Neural cell (in vitro differentiated cells): ENCODE measurements at regions not wholly inside any gene's neighbourhood (a gene's known extent, or its start where the extent isn't known, plus 50 kb on each side); places are given as distances from the start of the nearest gene placed in this dataset.

Source experiments
- H2AFZ ChIP-seq: fragments of 200-600, 300-800 bp; sonication (generic), shearing (Covaris generic); 2 replicates; pipeline ENCODE4 v1.6.0; 2014; ENCODE audit warnings: low read depth, mild to moderate bottlenecking, antibody characterized with exemption, low read length, moderate library complexity
- H3F3A ChIP-seq: fragments of 200-600 bp; shearing (Covaris generic); 2 replicates; pipeline ENCODE4 v1.6.1; 2016; ENCODE audit warnings: mild to moderate bottlenecking, moderate library complexity, mixed read lengths, antibody characterized with exemption, low read length; ENCODE audit not compliant: insufficient read depth, poor library complexity, severe bottlenecking
- H3K27ac ChIP-seq: fragments of 200-600, 300-800 bp; sonication (generic), shearing (Covaris generic); 2 replicates; pipeline ENCODE4 v1.5.1; 2014; ENCODE audit warnings: mild to moderate bottlenecking, low read length, moderate library complexity
- H3K27me3 ChIP-seq: fragments of 300-800, 200-600 bp; sonication (generic), shearing (Covaris generic); 2 replicates; pipeline ENCODE4 v1.6.0; 2014; ENCODE audit warnings: mild to moderate bottlenecking, low read depth, low read length, moderate library complexity; ENCODE audit not compliant: insufficient read depth
- H3K36me3 ChIP-seq: fragments of 300-800, 200-600 bp; sonication (generic), shearing (Covaris generic); 2 replicates; pipeline ENCODE4 v1.5.1; 2014; ENCODE audit warnings: mild to moderate bottlenecking, antibody characterized with exemption, low read length, moderate library complexity; ENCODE audit not compliant: insufficient read depth
- H3K4me2 ChIP-seq: fragments of 300-800, 200-600 bp; sonication (generic), shearing (Covaris generic); 2 replicates; pipeline ENCODE4 v1.6.0; 2014; ENCODE audit warnings: mild to moderate bottlenecking, low read length
- H3K4me3 ChIP-seq: fragments of 300-800, 200-600 bp; sonication (generic), shearing (Covaris generic); 2 replicates; pipeline ENCODE4 v1.5.1; 2014; ENCODE audit warnings: mild to moderate bottlenecking, low read length, moderate library complexity
- H3K79me2 ChIP-seq: fragments of 200-600 bp; shearing (Covaris generic); replicated peaks from 2 replicates; pipeline ENCODE4 v1.6.0; 2014; ENCODE audit warnings: mild to moderate bottlenecking, low read length, moderate library complexity; ENCODE audit not compliant: insufficient read depth
- H3K9ac ChIP-seq: fragments of 300-800, 200-600 bp; sonication (generic), shearing (Covaris generic); 2 replicates; pipeline ENCODE4 v1.6.1; 2016; ENCODE audit warnings: mild to moderate bottlenecking, low read length, mixed read lengths
- H3K9me2 ChIP-seq: fragments of 200-600 bp; shearing (Covaris generic); 2 replicates; pipeline ENCODE4 v1.6.1; 2016; ENCODE audit warnings: mild to moderate bottlenecking, low read length, mixed read lengths; ENCODE audit not compliant: insufficient read depth
- H3K9me3 ChIP-seq: fragments of 200-600, 300-800 bp; sonication (generic), shearing (Covaris generic); 2 replicates; pipeline ENCODE4 v1.6.1; 2016; ENCODE audit warnings: mild to moderate bottlenecking, mixed run types, low read length, moderate library complexity, mixed read lengths
- H4K20me1 ChIP-seq: fragments of 200-600 bp; shearing (Covaris generic); 2 replicates; pipeline ENCODE4 v1.6.1; 2016; ENCODE audit warnings: mild to moderate bottlenecking, mixed run types; ENCODE audit not compliant: insufficient read depth
- EP300 ChIP-seq: fragments of 450-650 bp; conservative IDR thresholded peaks from 2 replicates; pipeline ENCODE4 v1.6.1; 2014; ENCODE audit warnings: antibody characterized with exemption, mild to moderate bottlenecking, moderate library complexity; ENCODE audit not compliant: poor library complexity, severe bottlenecking
- EZH2 ChIP-seq: fragments of 200-600, 300-800 bp; shearing (Covaris generic), sonication (generic); IDR thresholded peaks from 2 replicates; pipeline ENCODE4 v1.6.1; 2014; ENCODE audit warnings: antibody characterized with exemption, low read length, borderline replicate concordance, mild to moderate bottlenecking; ENCODE audit not compliant: insufficient read depth, poor library complexity, severe bottlenecking
- MXI1 ChIP-seq: fragments of 450-650 bp; conservative IDR thresholded peaks from 2 replicates; pipeline ENCODE4 v1.6.1; 2014; ENCODE audit warnings: antibody characterized with exemption, mild to moderate bottlenecking; ENCODE audit not compliant: poor library complexity, severe bottlenecking
- POLR2AphosphoS5 ChIP-seq: IDR thresholded peaks from 2 replicates; pipeline ENCODE4 v1.6.1; 2012
- RAD21 ChIP-seq: fragments of 450-650 bp; conservative IDR thresholded peaks from 2 replicates; pipeline ENCODE4 v1.6.1; 2014; ENCODE audit warnings: antibody characterized with exemption, mild to moderate bottlenecking, moderate library complexity
- REST ChIP-seq: IDR thresholded peaks from 2 replicates; pipeline ENCODE4 v1.6.1; 2012; ENCODE audit warnings: borderline replicate concordance
- SMC3 ChIP-seq: fragments of 450-650 bp; conservative IDR thresholded peaks from 2 replicates; pipeline ENCODE4 v1.6.1; 2014; ENCODE audit warnings: antibody characterized with exemption, mild to moderate bottlenecking, moderate library complexity; ENCODE audit not compliant: poor library complexity
- TAF1 ChIP-seq: IDR thresholded peaks from 2 replicates; pipeline ENCODE4 v1.6.1; 2012; ENCODE audit warnings: low read depth
- TF ChIP-seq, protein P1 (sequence below): fragments of 450-650 bp; IDR thresholded peaks from 2 replicates; pipeline ENCODE4 v1.5.1; 2014; ENCODE audit warnings: antibody characterized with exemption, mild to moderate bottlenecking, moderate library complexity; ENCODE audit not compliant: poor library complexity, severe bottlenecking

- Histone ChIP-seq H3K9ac (peak overlapping the region; percentile 7), H3K36me3 (no peaks in the 10 kb centered on the region), H3K9me3 (no peaks in the 10 kb centered on the region)
Measured at GRCh38 chr2:186130748-186131641, 355.1 kb upstream of the ZC3H15 start.

GRCh38 chr2:186135686-186136085 is 350.4 kb upstream of the ZC3H15 start:
- Histone ChIP-seq H3K4me2 (no peak overlapping the region), H3K9me2 (no peaks in the 10 kb centered on the region), H4K20me1 (no peaks in the 10 kb centered on the region), H3K9me3 (no peaks in the 10 kb centered on the region), H3K27ac (no peak overlapping the region), H2AFZ (no peak overlapping the region), H3K27me3 (no peaks in the 10 kb centered on the region), H3K79me2 (no peaks in the 10 kb centered on the region), H3K9ac (no peak overlapping the region), H3F3A (peaks cover under 1% of the 10 kb centered on the region), H3K4me3 (no peak overlapping the region), H3K36me3 (no peaks in the 10 kb centered on the region)
- TF ChIP-seq EZH2 = no peak
- TF ChIP-seq MXI1 = no peak

More at GRCh38 chr2:186130748-186131641, 355.1 kb upstream of the ZC3H15 start:
- TF ChIP-seq TAF1 (no peak), RAD21 (peak; percentile 12), EP300 (peak; percentile 68), POLR2AphosphoS5 (peak; percentile 36), EZH2 (no peak), REST (no peak)
- Histone ChIP-seq H3K79me2 (no peaks in the 10 kb centered on the region), H4K20me1 (no peaks in the 10 kb centered on the region), H3K4me2 (peak overlapping the region; percentile 57), H3F3A (peaks cover 5% of the 10 kb centered on the region), H3K4me3 (peak overlapping the region; percentile 11), H3K9me2 (no peaks in the 10 kb centered on the region), H3K27ac (peak overlapping the region; percentile 72), H2AFZ (no peak overlapping the region), H3K27me3 (no peaks in the 10 kb centered on the region)

GRCh38 chr2:186136860-186137259 is 349.2 kb upstream of the ZC3H15 start:
- no peaks in the 10 kb centered on the region for H3K27me3 ChIP-seq
- no peaks in the 10 kb centered on the region for H4K20me1 ChIP-seq
- H2AFZ ChIP-seq = no peak overlapping the region
- H3K9me2 ChIP-seq = no peaks in the 10 kb centered on the region
- H3F3A ChIP-seq = no peaks in the 10 kb centered on the region
- no peaks in the 10 kb centered on the region for H3K79me2 ChIP-seq
- no peak overlapping the region for H3K4me2 ChIP-seq
- H3K9me3 ChIP-seq = no peaks in the 10 kb centered on the region
- H3K27ac ChIP-seq = no peak overlapping the region
- H3K36me3 ChIP-seq = no peaks in the 10 kb centered on the region
- TF ChIP-seq REST = no peak
- TF ChIP-seq, protein P1, sequence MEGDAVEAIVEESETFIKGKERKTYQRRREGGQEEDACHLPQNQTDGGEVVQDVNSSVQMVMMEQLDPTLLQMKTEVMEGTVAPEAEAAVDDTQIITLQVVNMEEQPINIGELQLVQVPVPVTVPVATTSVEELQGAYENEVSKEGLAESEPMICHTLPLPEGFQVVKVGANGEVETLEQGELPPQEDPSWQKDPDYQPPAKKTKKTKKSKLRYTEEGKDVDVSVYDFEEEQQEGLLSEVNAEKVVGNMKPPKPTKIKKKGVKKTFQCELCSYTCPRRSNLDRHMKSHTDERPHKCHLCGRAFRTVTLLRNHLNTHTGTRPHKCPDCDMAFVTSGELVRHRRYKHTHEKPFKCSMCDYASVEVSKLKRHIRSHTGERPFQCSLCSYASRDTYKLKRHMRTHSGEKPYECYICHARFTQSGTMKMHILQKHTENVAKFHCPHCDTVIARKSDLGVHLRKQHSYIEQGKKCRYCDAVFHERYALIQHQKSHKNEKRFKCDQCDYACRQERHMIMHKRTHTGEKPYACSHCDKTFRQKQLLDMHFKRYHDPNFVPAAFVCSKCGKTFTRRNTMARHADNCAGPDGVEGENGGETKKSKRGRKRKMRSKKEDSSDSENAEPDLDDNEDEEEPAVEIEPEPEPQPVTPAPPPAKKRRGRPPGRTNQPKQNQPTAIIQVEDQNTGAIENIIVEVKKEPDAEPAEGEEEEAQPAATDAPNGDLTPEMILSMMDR = no peak
- no peak for TF ChIP-seq EZH2
- no peak for TF ChIP-seq MXI1
- no peak for TF ChIP-seq EP300
- no peak for TF ChIP-seq RAD21
- TF ChIP-seq POLR2AphosphoS5 = no peak
- no peak for TF ChIP-seq SMC3
- TF ChIP-seq TAF1 = no peak
- no peak overlapping the region for H3K9ac ChIP-seq
- no peak overlapping the region for H3K4me3 ChIP-seq
